OCI-LY1 (cell line): ENCODE measurements at regions not wholly inside any gene's neighbourhood (a gene's known extent, or its start where the extent isn't known, plus 50 kb on each side); places are given as distances from the start of the nearest gene placed in this dataset.

Source experiments
- H2AFZ ChIP-seq: fragments of 200-600 bp; sonication (generic), shearing (Covaris generic); 2 replicates; pipeline ENCODE4 v1.6.0; 2014; ENCODE audit warnings: antibody characterized with exemption, mild to moderate bottlenecking, low read length
- H3F3A ChIP-seq: fragments of 200-600 bp; sonication (generic), shearing (Covaris generic); 2 replicates; pipeline ENCODE4 v1.6.0; 2014; ENCODE audit warnings: mild to moderate bottlenecking, antibody characterized with exemption, low read length, moderate library complexity; ENCODE audit not compliant: insufficient read depth
- H3K27ac ChIP-seq: fragments of 200-600 bp; sonication (generic); 2 replicates; pipeline ENCODE4 v1.5.1; 2014; ENCODE audit warnings: low read length, mixed run types, mild to moderate bottlenecking, low read depth; ENCODE audit not compliant: poor library complexity, severe bottlenecking
- H3K27me3 ChIP-seq: fragments of 200-600 bp; sonication (generic); 2 replicates; pipeline ENCODE4 v1.6.0; 2014; ENCODE audit warnings: antibody characterized with exemption, mild to moderate bottlenecking, low read length, moderate library complexity; ENCODE audit not compliant: insufficient read depth
- H3K36me3 ChIP-seq: fragments of 200-600 bp; sonication (generic); 2 replicates; pipeline ENCODE4 v1.6.1; 2014; ENCODE audit warnings: mild to moderate bottlenecking, antibody characterized with exemption, low read length, moderate library complexity, mixed read lengths; ENCODE audit not compliant: insufficient read depth
- H3K4me1 ChIP-seq: fragments of 200-600 bp; sonication (generic); 2 replicates; pipeline ENCODE4 v1.5.1; 2014; ENCODE audit warnings: mild to moderate bottlenecking, low read length, moderate library complexity; ENCODE audit not compliant: insufficient read depth, severe bottlenecking
- H3K4me2 ChIP-seq: fragments of 200-600 bp; sonication (generic), shearing (Covaris generic); 2 replicates; pipeline ENCODE4 v1.6.1; 2014; ENCODE audit warnings: low read length
- H3K4me3 ChIP-seq: fragments of 200-600 bp; sonication (generic); 2 replicates; pipeline ENCODE4 v1.5.1; 2014; ENCODE audit warnings: low read length, low read depth, mild to moderate bottlenecking, mixed read lengths; ENCODE audit not compliant: poor library complexity, severe bottlenecking
- H3K79me2 ChIP-seq: fragments of 200-600 bp; shearing (Covaris generic); 2 replicates; pipeline ENCODE4 v1.6.1; 2016; ENCODE audit warnings: mixed run types, low read length, mixed read lengths; ENCODE audit not compliant: insufficient read depth
- H3K9ac ChIP-seq: fragments of 200-600 bp; sonication (generic), shearing (Covaris generic); 2 replicates; pipeline ENCODE4 v1.6.1; 2014; ENCODE audit warnings: mild to moderate bottlenecking, low read length, mixed read lengths
- H3K9me2 ChIP-seq: fragments of 200-600 bp; sonication (generic), shearing (Covaris generic); 2 replicates; pipeline ENCODE4 v1.6.1; 2014; ENCODE audit warnings: low read depth, mild to moderate bottlenecking, low read length, mixed read lengths
- H3K9me3 ChIP-seq: fragments of 200-600 bp; shearing (Covaris generic); 2 replicates; pipeline ENCODE4 v1.6.1; 2014; ENCODE audit warnings: low read length, mixed read lengths
- H4K20me1 ChIP-seq: fragments of 200-600 bp; sonication (generic), shearing (Covaris generic); 2 replicates; pipeline ENCODE4 v1.6.0; 2016; ENCODE audit warnings: mild to moderate bottlenecking, low read length; ENCODE audit not compliant: insufficient read depth
- CTCF ChIP-seq: fragments of 200-600 bp; sonication (generic), shearing (Covaris generic); IDR thresholded peaks from 2 replicates; pipeline ENCODE4 v1.5.1; 2017; ENCODE audit warnings: mild to moderate bottlenecking, antibody characterized with exemption, low read length, moderate library complexity, mixed read lengths
- EZH2 ChIP-seq: fragments of 200-600 bp; sonication (generic), shearing (Covaris generic); IDR thresholded peaks from 2 replicates; pipeline ENCODE4 v1.8.0; 2017; ENCODE audit warnings: borderline replicate concordance, mixed run types, mild to moderate bottlenecking, antibody characterized with exemption, low read length, moderate library complexity, mixed read lengths

GRCh38 chrX:139044680-139045079, 333.2 kb upstream of the FGF13 start:
- H4K20me1 ChIP-seq = no peaks in the 10 kb centered on the region
- no peak overlapping the region for H3K9ac ChIP-seq
- no peaks in the 10 kb centered on the region for H3K4me1 ChIP-seq
- no peak overlapping the region for H2AFZ ChIP-seq
- no peaks in the 10 kb centered on the region for H3K27me3 ChIP-seq
- no peaks in the 10 kb centered on the region for H3K9me3 ChIP-seq
- H3K9me2 ChIP-seq = no peaks in the 10 kb centered on the region
- no peaks in the 10 kb centered on the region for H3K36me3 ChIP-seq
- H3K79me2 ChIP-seq = no peaks in the 10 kb centered on the region
- no peak overlapping the region for H3K4me3 ChIP-seq
- H3K27ac ChIP-seq = no peak overlapping the region
- TF ChIP-seq CTCF = no peak
- TF ChIP-seq EZH2 = no peak
- H3K4me2 ChIP-seq = no peak overlapping the region
- H3F3A ChIP-seq = no peaks in the 10 kb centered on the region

DNA sequence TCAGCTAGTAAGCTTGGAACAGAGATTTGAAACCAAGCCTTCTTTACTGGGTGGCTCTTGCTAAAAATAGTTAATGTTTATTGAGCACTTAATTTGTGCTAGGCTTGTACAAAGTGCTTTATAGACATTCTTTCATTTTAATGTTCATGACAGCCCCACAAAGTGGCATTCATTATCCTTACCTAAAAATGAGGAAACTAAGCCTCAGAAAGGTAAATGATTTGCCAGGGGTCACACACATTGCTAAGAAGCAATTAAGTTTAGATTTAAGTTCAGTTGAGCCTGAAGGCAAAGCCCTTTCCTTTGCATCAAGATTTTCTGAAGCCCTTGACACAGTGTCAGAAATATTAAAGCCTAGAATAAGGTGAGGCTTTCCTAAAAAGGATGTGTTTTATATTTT, 327.5 kb upstream of the FGF13 start:
- Histone ChIP-seq H3F3A (no peaks in the 10 kb centered on the region), H3K4me2 (no peak overlapping the region), H3K27ac (no peak overlapping the region), H3K79me2 (no peaks in the 10 kb centered on the region), H3K27me3 (no peaks in the 10 kb centered on the region), H3K4me1 (no peaks in the 10 kb centered on the region), H3K9me3 (no peaks in the 10 kb centered on the region), H2AFZ (no peak overlapping the region), H3K36me3 (no peaks in the 10 kb centered on the region), H4K20me1 (no peaks in the 10 kb centered on the region), H3K4me3 (no peak overlapping the region), H3K9me2 (no peaks in the 10 kb centered on the region), H3K9ac (no peak overlapping the region)
- TF ChIP-seq CTCF = no peak
- no peak for TF ChIP-seq EZH2

DNA sequence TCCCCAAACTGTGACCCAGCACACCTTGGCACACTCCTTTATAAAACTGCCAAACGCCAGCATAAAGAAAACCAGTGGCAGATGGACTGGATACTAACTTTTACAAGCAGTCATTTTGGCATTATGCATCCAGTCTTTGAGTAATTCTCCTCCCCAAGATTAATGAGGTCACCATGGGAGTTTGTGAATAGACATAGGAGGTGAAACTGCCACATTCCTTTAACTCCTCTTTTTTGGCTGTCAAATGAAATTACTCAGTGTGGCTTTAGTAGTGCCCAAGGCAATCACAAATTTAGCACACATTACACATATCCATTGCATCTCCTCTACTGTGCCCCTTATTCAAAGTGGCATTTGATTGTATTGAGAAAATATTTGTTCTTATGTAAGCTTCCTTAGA, 315.3 kb upstream of the FGF13 start:
- Histone ChIP-seq H3F3A (no peaks in the 10 kb centered on the region), H4K20me1 (no peaks in the 10 kb centered on the region), H3K36me3 (no peaks in the 10 kb centered on the region), H3K9me3 (no peaks in the 10 kb centered on the region), H3K9me2 (no peaks in the 10 kb centered on the region), H3K4me2 (no peak overlapping the region), H3K4me1 (no peaks in the 10 kb centered on the region), H3K27me3 (no peaks in the 10 kb centered on the region), H3K4me3 (no peak overlapping the region), H3K27ac (no peak overlapping the region), H3K9ac (no peak overlapping the region), H3K79me2 (no peaks in the 10 kb centered on the region), H2AFZ (no peak overlapping the region)
- TF ChIP-seq CTCF (no peak), EZH2 (no peak)
